ENCODE measurements at regions not wholly inside any gene's neighbourhood (a gene's known extent, or its start where the extent isn't known, plus 50 kb on each side); places are given as distances from the start of the nearest gene placed in this dataset.
A peak's percentile ranks its signal among the peaks of the same experiment; 100 is the strongest.

DNA sequence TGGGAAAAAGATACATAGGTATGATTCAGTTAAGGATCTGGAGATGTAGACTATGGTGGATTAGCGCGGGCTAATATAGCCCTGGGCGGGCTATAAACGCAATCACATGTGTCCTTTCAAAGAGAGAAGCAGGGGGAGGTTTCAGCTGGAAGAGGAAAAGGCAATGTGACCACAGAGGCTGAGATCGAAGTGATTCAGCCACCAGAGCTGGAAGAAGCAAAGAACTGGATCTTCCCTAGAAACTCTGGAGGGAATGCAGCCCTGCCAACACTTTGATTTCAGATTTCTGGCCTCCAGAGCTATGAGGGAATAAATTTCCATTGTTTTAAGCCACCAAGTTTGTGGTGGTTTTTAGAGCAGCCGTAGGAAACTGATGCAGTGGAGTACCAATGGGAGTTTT lies 81.5 kb upstream of the NHSL1 start:
- DNase-seq: no peak

DNA sequence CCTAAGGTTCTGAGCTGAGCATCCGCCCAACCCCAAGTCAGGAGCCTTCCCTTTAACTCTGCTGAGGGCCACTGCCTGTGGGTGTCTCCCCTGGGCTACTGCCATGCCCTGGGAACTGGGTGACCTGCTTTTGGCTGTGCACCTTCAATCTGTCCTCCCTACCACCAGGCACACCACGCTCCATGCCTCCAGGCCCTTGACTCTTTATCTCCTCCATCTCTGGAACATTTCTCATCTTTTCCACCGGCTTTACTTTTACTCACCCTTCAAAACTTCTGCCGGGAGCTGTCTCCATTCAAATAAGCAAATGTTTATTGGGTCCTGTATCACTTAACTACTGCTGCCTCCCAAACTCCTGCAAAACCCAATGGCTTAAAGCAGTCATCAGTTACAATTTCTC lies 83.3 kb upstream of the NHSL1 start:
- DNase-seq: no peak

DNA sequence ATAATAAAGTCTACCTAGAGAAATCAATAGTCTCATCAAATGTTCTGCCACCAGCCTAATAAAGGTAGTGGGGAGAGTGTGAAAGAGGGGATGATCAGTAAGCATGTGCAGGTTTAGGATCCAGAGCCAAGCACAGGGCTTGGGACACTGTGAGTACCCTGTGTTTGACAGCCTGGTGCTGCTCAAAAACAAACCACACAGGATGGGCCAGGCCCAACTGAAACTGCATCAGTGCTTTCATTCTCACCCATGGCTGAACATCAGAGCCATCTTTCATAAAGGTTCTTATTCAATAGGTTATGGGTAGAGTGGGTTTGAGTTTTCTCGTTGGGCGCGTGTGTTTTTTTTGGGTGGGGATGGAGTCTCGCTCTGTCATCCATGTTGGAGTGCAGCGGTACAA lies 87.3 kb upstream of the NHSL1 start:
- DNase-seq: no peak

DNA sequence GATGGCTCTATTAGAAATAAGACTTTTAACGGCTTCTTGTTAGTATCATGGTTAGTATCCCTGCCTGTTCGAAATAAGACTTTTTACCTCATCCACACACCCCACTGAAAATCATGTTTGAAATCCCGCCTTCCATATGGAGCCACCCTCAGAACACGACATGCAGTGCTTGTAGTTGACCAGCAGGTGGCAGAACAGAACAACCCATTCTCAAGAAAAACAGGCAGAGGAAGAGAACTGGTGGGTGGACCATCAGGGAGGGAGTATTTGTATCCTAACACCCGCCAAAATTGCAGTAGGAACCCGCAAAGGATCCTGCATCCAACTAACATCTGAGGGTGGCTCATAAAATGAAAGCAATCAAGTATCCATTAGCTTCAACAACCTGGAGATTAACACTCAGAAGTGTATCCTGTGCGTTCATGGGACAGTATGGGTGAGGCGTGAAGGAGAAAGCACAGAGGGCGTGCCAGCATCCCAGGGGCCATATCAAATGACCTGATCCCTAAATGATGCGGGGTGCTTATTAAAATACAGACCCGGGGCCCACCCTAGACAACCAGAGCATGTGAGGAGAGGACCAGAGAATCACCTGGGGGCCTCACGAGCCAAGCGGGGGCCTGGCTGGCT lies 89.6 kb upstream of the NHSL1 start:
- peak; percentile 32 to 40 for DNase-seq

DNA sequence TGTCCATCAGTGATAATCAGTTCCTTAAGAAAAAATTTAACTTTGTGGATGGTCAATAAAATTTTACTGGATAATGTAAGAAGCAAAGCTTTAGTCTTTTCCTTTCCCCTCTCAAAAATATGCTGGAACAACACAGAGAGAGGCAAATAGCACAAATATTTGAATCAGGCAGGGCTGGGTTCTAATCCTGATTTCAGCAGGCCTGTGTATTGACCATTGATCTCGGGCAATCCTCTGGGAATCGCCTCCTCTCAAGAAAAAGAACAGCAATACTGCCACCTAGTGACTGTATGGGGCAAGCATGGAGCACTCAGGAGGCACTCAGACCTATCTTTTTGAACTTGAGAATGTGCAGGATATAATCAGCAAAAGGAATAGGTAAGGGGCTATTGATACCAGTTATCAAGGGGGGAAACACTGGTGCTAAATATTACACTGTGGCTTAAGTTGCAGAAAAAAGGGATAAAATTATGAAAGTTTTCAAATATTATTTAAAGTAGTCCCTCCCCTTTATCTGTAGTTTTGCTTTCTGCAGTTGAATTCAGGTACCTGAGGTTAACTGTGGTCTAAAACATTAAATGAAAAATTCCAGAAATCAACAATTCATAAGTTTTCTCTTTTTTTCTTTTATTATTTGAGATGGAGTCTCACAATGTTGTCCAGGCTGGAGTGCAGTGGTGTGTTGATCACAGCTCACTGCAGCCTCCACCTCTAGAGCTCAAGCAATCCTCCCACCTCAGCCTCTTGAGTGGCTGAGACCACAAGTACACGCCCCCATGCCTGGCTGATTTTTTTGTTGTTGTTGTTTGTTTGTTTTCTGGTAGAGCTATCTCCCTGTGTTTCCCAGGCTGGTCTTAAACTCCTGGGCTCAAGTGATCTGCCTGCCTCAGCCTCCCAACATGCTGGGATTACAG lies 91.8 kb upstream of the NHSL1 start:
- peak; percentile 29 to 60 for DNase-seq

DNA sequence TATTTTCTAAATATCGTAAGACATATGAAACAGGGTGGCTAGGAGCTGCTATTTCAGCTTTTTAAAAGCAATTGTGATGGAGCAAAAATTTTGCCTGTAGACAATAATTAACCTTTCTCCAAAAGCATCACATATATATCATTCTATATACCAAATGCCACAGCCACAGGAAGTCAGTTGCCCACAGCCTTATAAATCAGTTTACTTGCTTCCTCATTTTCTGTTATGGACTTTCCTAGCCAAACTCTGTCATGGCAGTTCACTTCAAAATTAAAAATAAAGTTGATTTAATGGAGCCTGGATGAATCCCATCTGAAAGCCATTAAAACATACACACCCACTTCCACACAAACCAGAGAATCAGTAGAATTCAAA lies 93.4 kb upstream of the NHSL1 start:
- DNase-seq: no peak

DNA sequence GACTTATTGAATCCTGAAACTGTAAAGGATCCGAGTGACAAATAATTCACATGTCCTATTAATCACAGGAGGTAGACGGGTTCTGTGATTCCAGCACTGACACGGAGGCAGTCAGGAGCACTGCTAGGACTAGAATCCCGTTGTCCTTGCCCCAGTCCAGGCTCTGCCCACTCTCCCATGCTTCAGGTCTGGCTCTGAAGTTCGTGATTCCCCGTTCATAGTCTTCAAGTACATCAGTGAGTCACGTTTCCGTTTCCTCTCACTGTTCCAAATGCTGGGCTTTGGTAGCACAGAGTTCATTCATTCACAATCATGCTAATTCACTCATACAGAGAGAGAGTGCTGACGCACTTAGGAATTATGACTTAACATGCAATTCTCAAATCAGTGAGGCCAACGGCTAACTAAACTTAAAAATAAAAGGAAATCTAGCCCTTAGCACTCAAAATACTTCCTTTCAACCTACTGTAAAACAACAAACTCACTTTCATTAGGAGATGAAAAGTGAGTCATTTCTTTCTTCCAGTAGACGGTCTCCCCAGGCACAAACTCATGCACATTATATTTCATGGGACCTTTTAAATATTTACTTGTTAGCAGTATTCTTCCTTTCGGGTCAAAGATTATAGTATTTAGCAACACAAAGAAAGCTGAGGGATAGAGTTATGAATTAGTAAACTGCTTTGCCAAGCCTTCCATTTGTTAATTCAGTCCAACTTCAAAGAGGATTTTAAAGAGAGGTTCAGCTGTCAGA lies 94.0 kb upstream of the NHSL1 start:
- DNase-seq: no peak

DNA sequence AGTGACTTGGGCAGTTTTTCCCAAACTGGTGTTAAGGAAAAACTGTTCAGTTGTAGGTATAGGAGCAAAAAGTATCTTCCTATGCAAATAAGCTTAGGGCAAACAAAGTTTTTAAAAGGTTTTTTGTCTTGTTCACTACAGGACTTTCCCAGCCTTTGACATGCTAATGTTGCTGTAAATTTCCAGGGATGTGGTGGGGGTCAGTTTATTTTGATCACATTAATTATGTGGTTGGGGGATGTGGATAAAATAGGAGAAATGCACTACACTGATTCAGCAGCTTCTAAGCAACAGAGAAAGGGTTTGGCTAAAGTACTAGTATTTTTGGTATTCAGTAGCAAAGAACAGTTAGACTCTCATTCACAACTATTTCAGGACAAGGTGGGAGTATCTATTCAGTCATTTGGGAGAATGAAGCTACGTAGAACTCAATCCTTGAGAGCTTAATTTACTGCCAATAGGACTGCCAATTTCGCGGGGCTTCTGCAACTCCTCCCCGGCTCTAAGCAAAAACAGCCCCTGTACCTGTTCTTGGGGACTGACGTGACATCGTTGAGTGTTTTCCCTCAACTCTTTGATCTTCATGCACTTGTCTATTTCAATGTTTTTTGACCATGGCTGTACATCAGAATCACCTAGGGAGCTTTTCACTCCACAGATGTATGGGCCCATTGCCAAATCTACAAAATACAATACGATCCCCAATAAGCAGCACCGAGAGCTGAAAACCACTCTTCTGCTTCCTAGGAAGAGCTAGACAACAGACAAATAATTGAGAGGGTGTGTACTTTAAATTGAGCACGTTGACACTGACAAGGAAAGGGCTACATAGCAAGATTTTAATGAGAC lies 94.8 kb upstream of the NHSL1 start:
- no peak for DNase-seq

DNA sequence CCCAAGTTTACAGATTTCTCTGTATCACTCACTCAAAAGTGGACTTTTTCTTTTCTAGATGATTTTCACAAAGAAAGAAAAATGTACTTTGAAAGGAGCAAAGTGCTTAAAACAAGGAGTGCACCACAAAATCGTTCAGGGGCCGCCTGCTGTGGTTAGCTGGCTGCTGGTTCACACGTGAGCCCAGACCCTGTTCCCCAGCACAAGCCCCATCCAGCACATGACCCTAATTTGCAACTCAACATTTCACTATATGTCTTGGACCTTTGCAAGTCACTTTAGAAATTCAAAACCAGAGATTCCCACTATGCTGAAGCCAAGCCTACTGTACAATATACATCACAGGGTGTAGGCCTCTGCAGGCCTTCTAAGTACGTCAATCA lies 95.5 kb upstream of the NHSL1 start:
- no peak for DNase-seq

DNA sequence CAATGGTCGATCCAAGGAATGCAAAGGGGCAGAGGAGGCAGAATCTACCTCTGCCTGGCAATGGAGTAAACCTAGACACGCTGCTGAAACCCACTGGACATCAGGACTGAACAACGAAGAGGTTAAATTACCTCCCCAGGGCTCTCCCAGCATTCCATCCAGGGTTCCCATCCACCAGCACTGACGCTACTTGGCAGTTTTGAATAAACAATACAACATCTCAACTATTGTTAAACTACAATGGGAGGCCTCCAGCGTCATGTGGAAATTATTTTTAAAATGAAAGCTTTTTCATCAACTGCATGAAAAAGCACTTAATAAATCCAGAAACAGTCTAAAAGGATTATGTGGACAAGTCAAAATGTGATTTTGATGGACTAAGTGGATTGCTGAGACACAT lies 96.8 kb upstream of the NHSL1 start:
- no peak for DNase-seq

DNA sequence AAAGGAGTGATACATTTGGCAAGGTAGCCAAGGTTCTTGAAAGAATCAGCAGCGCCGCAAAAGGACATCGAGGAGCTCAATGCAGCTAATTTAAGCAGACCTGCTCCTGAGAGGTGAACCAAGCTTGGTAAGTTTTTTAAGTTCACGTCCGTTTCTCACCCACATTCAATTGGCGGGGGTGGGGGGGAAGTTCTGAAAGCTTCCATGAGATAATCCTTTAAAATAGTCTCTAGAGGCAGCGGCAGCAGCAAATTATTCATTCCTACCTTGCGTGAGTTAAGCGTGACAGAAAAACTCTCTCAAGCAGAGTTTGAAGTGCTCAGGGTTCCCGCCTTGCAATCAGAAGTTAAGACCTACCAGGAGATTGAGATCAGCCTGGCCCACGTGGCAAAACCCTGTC lies 97.3 kb upstream of the NHSL1 start:
- DNase-seq: no peak

DNA sequence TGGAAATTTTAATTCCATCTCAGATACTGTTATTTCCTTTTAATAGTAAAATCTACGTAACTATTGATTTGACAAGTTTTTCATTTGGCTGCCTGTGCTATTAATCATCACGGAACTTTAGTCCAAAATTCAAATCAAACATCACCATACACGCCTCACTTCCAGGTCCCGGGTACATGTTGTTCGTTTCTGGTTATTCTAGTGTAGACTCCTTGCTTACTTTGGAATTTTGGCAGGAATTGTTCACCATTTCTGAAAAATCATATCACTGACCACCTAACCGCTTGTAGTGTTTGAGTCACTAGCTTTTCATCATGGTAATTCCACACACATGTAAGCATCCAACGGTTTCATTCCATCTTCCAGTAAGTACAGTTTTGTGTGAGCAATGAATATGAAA lies 98.0 kb upstream of the NHSL1 start:
- no peak for DNase-seq

DNA sequence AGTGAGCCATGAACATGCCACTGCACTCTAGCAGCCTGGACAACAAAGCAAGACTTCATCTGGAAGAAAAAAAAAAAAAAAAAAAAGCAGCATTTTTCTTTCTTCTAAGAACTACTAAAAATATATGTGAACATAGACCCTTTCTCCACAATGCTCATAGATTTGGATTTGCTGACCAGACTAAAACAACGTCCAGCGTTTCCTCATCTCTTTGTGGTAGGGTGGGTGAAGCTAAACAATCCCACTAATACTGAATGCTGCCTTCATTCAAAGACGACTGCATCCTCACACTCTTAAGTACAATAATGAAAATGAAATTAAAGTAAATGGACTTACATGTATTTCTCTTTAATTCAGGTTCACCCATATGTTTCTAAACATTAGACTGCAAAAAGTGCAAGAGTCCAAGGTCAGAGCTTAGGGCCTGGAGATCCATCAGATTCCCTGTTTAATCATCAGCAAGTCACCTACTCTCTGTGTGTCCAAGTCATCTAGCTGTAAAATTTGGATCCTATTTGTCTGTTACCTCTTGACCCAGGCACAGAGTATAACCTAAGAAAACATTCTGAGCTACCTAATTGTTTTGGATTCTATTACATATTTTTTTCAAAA lies 99.4 kb upstream of the NHSL1 start:
- no peak for DNase-seq

DNA sequence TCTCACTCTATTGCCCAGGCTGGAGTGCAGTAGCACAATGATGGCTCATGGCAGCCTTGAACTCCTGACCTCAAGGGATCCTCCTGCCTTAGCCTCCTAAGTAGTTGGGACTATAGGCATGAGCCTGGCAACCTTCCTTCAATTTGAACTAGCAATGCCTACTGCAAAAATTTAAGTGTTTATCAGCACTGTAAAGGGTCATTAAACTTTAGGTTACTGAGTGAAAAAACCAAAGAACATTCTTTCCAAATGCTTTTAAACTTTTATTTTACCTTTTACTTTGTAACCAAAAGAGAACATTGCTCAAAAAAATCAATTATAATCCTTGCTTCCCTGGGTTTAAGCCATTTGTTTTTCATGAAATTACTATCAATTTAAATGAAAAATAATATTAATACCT lies 101.0 kb upstream of the NHSL1 start:
- DNase-seq: no peak

DNA sequence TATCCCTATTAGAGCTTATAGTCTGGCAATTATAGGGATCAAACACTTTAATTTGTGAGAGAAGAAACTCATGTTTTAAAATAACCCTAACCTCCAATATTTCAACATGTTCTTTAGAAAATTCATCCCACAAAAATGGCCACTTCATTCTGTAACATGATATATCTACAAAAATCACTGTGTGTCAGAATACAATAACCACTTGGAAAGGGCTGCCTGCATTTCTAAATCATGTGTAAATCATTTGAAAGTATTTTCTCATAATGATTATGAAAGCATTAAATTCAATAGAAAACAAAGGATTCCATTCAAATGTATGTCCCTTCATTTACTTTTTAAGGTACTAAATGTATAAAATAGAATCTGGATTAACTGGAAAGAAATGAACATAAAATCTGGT lies 101.4 kb upstream of the NHSL1 start:
- no peak for DNase-seq

DNA sequence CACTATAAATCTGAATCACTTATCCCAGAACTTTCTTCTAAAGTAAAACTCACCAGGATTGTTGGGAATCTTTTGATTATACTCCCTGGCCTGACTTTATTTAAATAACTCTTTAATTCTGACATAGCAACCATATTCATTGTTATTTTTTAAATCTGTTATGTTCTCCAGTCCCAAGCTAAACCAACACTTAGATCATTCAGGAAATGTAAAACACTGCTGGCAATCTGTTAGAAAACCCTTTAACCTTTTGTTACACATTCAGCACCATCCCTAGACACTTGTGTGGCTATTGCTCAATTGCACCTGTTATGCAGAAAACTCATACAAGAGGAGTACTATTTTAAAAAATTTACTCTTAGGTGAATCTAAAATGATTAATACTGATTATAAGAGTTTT lies 101.8 kb upstream of the NHSL1 start:
- no peak for DNase-seq

DNA sequence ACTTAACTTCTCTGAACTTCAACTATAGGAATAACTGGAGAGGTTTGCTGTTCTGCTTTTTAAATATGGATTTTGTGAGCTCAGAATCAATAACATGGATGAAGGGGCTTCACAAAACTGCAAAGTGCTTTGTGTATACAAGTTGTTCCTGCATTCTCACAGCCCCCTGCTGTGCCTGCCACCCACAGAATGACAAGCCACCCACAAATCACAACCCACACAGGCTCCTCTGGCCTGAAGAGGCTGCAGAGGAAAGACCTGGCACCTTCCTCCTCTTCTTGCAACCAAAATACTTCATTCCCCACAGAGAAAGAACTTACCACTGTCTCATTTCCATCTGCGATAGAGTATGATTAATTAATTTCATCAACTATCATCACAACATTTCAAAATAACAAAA lies 106.7 kb upstream of the NHSL1 start:
- DNase-seq: no peak

DNA sequence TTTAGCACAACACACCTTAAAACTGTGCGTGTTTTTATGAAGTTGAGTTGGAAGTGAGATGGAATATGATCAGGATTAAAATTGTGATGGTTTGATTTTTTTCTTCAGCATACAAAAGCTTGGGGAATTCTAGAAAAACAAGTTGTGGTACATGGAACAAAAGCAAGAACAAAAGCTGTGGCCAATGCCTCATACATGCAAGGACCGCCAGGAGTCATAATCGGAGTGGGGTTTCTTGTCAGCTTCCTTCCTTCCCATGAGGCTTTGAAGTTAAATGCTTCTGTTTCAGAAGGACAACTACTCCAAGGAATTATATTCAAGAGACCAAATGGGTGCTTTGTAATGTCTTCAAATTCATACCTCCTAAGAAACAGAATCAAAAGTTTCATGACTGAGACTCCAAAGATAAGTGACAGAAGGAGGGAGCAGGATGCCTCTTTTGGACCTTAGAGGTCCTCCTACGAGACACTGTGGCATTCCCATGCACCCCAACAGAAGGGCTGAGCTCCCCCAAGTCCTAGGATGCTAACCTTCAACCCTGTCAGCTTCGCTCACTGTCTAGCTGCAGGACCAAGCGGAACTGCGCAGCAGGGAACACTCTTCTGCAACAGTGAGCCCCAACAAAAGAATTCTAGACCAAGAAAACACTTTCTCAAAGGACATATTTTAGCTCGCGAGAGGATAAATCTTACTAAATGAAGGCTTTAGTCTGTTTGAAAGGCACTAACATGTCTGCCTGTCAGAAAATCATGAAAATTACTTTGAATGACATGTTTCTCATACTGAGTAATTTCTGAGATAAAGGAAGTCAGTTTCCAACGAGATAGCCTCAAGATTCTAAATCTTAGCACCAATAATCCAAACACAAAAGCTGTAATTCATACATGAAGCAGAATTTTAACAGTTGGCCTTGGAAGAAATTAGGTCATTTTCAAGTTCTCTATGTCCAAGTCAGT lies 108.5 kb upstream of the NHSL1 start:
- DNase-seq: no peak

DNA sequence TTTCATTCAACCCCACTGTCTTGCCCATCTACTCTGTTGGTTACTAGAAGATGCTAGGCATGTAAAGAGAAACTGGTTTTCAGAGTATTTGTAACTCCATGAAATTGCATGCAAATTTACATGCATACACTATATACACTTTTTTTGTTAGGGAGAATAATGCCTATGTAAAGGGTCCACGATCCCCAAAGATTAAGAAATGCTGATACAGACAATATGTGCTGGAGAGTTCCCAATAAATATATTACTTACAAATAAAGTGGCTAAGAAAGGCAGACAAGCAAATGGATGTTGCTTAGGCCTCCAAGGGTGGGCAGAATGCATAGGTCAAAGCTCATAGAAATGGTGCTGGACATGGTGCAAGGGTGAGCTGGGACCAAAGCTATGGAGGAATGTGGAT lies 109.6 kb upstream of the NHSL1 start:
- no peak for DNase-seq

DNA sequence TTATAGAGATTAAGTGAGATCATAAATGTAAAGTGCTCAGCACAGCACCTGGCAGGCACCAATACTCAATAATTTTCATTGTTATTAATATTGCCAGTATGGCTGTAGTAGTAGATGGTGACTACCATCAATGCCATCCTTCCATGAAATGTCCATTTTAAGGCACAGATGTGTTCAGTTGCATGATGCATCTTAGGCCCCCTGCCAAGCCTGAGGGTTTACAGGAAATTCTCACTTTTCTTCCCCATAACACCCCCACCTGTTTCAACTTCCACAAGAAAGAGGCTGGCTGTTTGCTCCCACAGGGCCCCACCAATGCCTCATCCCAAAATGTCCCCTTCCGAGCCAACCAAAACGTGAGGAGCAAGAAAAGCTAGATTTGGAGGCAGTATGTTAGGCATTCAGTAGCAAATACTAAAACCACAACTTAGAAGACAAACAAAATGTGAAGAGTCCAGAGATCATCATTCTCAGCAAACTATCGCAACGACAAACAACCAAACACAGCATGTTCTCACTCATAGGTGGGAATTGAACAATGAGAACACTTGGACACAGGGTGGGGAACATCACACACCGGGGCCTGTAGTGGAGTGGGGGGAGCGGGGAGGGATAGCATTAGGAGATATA lies 110.6 kb upstream of the NHSL1 start:
- DNase-seq: no peak

DNA sequence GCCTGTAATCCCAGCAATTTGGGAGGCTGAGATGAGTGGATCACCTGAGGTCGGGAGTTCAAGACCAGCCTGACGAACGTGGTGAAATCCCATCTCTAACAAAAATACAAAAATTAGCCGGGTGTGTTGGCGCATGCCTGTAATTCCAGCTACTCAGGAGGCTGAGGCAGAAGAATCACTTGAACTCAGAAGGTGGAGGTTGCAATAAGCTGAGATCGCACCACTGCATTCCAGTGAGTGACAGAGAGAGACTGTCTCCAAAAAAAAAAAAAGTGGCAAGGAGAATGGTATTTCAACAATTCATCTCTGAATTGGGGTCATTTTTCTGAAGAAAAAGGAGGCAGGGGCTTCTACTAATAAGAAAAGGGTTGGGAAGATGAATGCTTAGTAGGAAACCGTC lies 111.5 kb upstream of the NHSL1 start:
- DNase-seq: no peak

Measured in NCI-H1930 (cell line).